HepG2 (cell line): ENCODE measurements at regions not wholly inside any gene's neighbourhood (a gene's known extent, or its start where the extent isn't known, plus 50 kb on each side); places are given as distances from the start of the nearest gene placed in this dataset.
"Not testable (repeated sequence)": the region's sequence is repeated elsewhere in the genome, so short reads cannot be mapped to it uniquely, and the experiment has no call there.

Source experiments
- ATAC-seq: fragments of 200-7000 bp; cut with Tn5 transposase; 3 replicates; pipeline ENCODE4 v1.9.1; 2020; ENCODE audit warnings: mild to moderate bottlenecking, moderate library complexity
- BruUV-seq: library from RNA; stranded (reverse); fragments of 400-500 nt; replicated peaks from 2 replicates; lab custom pipeline; 2021; lab: Mats Ljungman, UMichigan
- CTCF ChIA-PET: fragments of 300-600 bp; formaldehyde crosslinking; extraction: SDS; loops from one replicate; lab custom pipeline; 2021; ENCODE audit warnings: low total read pairs, inconsistent platforms, low intra/inter-chr PET ratio; lab: Yijun Ruan, JAX
- POLR2A ChIA-PET: fragments of 350-600 bp; sonication (Branson Sonifier 250); formaldehyde crosslinking; loops from one replicate; lab custom pipeline; 2020; ENCODE audit warnings: antibody characterized with exemption, inconsistent platforms; lab: Yijun Ruan, JAX
- DNase-seq: peaks from one replicate; pipeline ENCODE4 v3.0.0-alpha.2; 2015; ENCODE audit warnings: low spot score
- FAIRE-seq: peaks from 3 replicates; lab custom pipeline; 2011; peaks lifted over from hg19 to GRCh38; lab: Jason Lieb, UNC
- H2AFZ ChIP-seq: one replicate; pipeline ENCODE4 v1.6.1; 2011; ENCODE audit warnings: low read length, inconsistent platforms
- H3K27ac ChIP-seq: fragments of 300-600 bp; 3 replicates; pipeline ENCODE4 v1.8.0; 2011; ENCODE audit warnings: mixed run types, mild to moderate bottlenecking, mixed read lengths, low read length, inconsistent platforms; ENCODE audit not compliant: insufficient read depth; ENCODE audit errors: extremely low read length
- H3K27me3 ChIP-seq, 2 experiments: fragments of 200-600 bp in 1 of 2; 2 replicates in 1 of 2; 3 replicates in 1 of 2; pipeline versions ENCODE4 v1.6.0 to v1.8.0; 2011; ENCODE audit warnings: low read length in 2 of 2, mild to moderate bottlenecking in 2 of 2, moderate library complexity in 2 of 2, inconsistent platforms in 1 of 2; ENCODE audit not compliant: insufficient read depth in 2 of 2, control insufficient read depth in 1 of 2
- H3K36me3 ChIP-seq, 2 experiments: fragments of 200-600 bp in 1 of 2; replicated peaks in 1 of 2; 2 replicates in 1 of 2; 3 replicates in 1 of 2; pipeline versions ENCODE4 v1.5.1 to v1.8.0; 2011; ENCODE audit warnings: low read length in 2 of 2, inconsistent platforms in 1 of 2; ENCODE audit not compliant: insufficient read depth in 2 of 2, control insufficient read depth in 1 of 2
- H3K4me1 ChIP-seq: 2 replicates; pipeline ENCODE4 v1.5.1; 2012; ENCODE audit warnings: low read length, inconsistent platforms; ENCODE audit not compliant: insufficient read depth
- H3K4me2 ChIP-seq: 2 replicates; pipeline ENCODE4 v1.6.0; 2011; ENCODE audit warnings: low read depth, low read length, inconsistent platforms
- H3K4me3 ChIP-seq, 3 experiments: fragments of 200-600 bp in 1 of 3; sonication (generic), shearing (Covaris generic) in 1 of 3; replicated peaks in 1 of 3; 2 replicates each; pipeline ENCODE4 v1.5.1; 2011 to 2016; ENCODE audit warnings: low read length in 3 of 3, inconsistent platforms in 2 of 3, low read depth in 2 of 3, mild to moderate bottlenecking in 2 of 3, control low read depth in 1 of 3, mixed read lengths in 1 of 3; ENCODE audit not compliant: insufficient read depth in 1 of 3
- H3K79me2 ChIP-seq: one replicate; pipeline ENCODE4 v1.6.1; 2011; ENCODE audit warnings: low read length, inconsistent platforms; ENCODE audit not compliant: insufficient read depth
- H3K9ac ChIP-seq: 2 replicates; pipeline ENCODE4 v1.6.0; 2011; ENCODE audit warnings: mild to moderate bottlenecking, low read depth, low read length, inconsistent platforms; ENCODE audit not compliant: insufficient read depth
- H3K9me3 ChIP-seq: 2 replicates; pipeline ENCODE4 v1.5.1; 2012; ENCODE audit warnings: mild to moderate bottlenecking, low read length
- H4K20me1 ChIP-seq: 2 replicates; pipeline ENCODE4 v1.6.0; 2011; ENCODE audit warnings: inconsistent platforms, mild to moderate bottlenecking, low read length, moderate library complexity; ENCODE audit not compliant: insufficient read depth
- MTA3 ChIP-seq: sonication (generic); formaldehyde crosslinking; IDR thresholded peaks from 2 replicates; pipeline ENCODE4 v1.4.0; 2020; ENCODE audit warnings: missing genetic modification reagents
- NFATC3 ChIP-seq: sonication (generic); formaldehyde crosslinking; IDR thresholded peaks from 2 replicates; pipeline ENCODE4 v1.5.1; 2020; ENCODE audit warnings: mild to moderate bottlenecking, missing genetic modification reagents
- RFX1 ChIP-seq: fragments of 450-650 bp; IDR thresholded peaks from 2 replicates; pipeline ENCODE4 v1.6.1; 2017
- SAFB2 ChIP-seq: sonication (generic); formaldehyde crosslinking; IDR thresholded peaks from 2 replicates; pipeline ENCODE4 v1.5.1; 2020; ENCODE audit warnings: missing genetic modification reagents, low read depth, mild to moderate bottlenecking, borderline replicate concordance
- STAG1 ChIP-seq: sonication (generic); formaldehyde crosslinking; IDR thresholded peaks from 2 replicates; pipeline ENCODE4 v1.4.0; 2020; ENCODE audit warnings: missing genetic modification reagents
- ZNF563 ChIP-seq: sonication (generic); formaldehyde crosslinking; IDR thresholded peaks from 2 replicates; pipeline ENCODE4 v1.8.0; 2022; ENCODE audit warnings: mild to moderate bottlenecking, moderate library complexity, missing genetic modification reagents
- ZNF776 ChIP-seq: sonication (generic); formaldehyde crosslinking; IDR thresholded peaks from 2 replicates; pipeline ENCODE4 v1.4.0; 2020; ENCODE audit warnings: mild to moderate bottlenecking, missing genetic modification reagents
- WGBS: methylation state at CpG from one replicate; pipeline ENCODE4 v1.1.6; 2017; ENCODE audit warnings: low lambda C conversion rate; 5-methylcytosine and 5-hydroxymethylcytosine counted together
- in situ Hi-C: cut with HindIII; loops from 2 replicates; pipeline ENCODE4 v1.10.0; 2017; ENCODE audit warnings: low pct_unique_long_range_greater_than_20kb; ENCODE audit not compliant: extremely low pct_ligation_motif_present
- intact Hi-C: fragments of 100-400 bp; cut with micrococcal nuclease; formaldehyde crosslinking; loops from one replicate; pipeline ENCODE4 v1.10.0; 2022; ENCODE audit not compliant: unreplicated experiment
- TF ChIP-seq, protein P1 (sequence below): sonication (generic); formaldehyde crosslinking; IDR thresholded peaks from 2 replicates; pipeline ENCODE4 v1.8.0; 2022; ENCODE audit warnings: missing genetic modification reagents, mild to moderate bottlenecking, inconsistent platforms, borderline replicate concordance
- TF ChIP-seq, protein P2 (sequence below): sonication (generic); formaldehyde crosslinking; IDR thresholded peaks from 2 replicates; pipeline ENCODE4 v1.5.0; 2020; ENCODE audit warnings: mild to moderate bottlenecking, missing genetic modification reagents, moderate library complexity

DNA sequence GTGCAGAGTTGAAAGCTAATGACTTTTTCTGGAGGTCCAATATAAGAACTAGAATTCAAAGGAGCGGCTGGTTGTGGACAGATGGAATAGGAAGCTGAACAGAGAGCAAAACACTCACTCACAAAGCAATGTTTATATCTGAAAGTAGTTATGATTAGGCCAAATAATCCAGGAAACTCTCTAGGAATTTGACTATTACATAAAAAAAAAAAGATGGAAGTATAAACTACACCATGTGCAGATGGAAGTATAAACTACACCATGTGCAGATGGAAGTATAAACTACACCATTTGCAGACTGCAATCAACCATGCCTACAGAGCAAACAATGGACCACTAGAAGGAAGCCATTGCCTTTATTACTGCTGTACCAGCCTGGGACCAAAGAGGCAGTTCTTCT lies 771.1 kb downstream of the BRINP3 start:
- in situ Hi-C loops = no loop called here
- FAIRE-seq (no peak), DNase-seq (no peak), ATAC-seq (no peak)
- 13% methylated on average over 1 of the region's 1 CpG for WGBS
- no peaks in the 10 kb centered on the region for H4K20me1 ChIP-seq
- H3K4me3 ChIP-seq = no peak overlapping the region
- BruUV-seq = no TSS peak
- intact Hi-C loops = no loop called here
- no peaks in the 10 kb centered on the region for H3K79me2 ChIP-seq
- no peaks in the 10 kb centered on the region for H3K4me1 ChIP-seq
- H3K9ac ChIP-seq = no peak overlapping the region
- no peak for TF ChIP-seq NFATC3 (CRISPR knock-in tag)
- no peak for TF ChIP-seq RFX1
- H3K9me3 ChIP-seq = peaks cover 7% of the 10 kb centered on the region; the same call in 1 of the 2 replicates
- no peak overlapping the region for H3K27ac ChIP-seq
- CTCF ChIA-PET = no interaction called here
- H3K4me2 ChIP-seq = no peak overlapping the region
- POLR2A ChIA-PET = no interaction called here
- no peaks in the 10 kb centered on the region for H3K36me3 ChIP-seq
- no peak overlapping the region for H2AFZ ChIP-seq
- no peaks in the 10 kb centered on the region for H3K27me3 ChIP-seq

DNA sequence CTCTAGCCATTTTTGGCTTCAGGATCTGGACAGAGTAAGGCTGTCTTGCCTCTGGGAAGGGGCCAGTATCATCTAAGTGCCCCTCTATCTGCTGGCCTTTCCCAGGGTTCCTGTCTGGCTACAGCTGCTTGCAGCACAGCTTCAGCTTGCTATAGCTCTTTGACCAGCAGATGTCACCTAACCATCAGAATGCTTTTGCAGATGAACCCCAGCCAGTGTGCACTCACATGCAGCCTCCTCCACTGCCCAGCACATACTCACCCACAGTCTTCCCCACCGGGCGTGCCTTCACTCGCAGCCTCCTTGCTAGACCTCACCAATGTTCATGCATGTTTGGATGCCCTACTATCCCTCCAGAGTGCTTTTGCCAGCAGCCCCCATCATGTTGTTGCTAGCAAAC lies 769.0 kb downstream of the BRINP3 start:
- BruUV-seq = no TSS peak
- H2AFZ ChIP-seq = no peak overlapping the region
- 11% methylated on average over 3 of the region's 3 CpGs for WGBS
- TF ChIP-seq, protein P1, sequence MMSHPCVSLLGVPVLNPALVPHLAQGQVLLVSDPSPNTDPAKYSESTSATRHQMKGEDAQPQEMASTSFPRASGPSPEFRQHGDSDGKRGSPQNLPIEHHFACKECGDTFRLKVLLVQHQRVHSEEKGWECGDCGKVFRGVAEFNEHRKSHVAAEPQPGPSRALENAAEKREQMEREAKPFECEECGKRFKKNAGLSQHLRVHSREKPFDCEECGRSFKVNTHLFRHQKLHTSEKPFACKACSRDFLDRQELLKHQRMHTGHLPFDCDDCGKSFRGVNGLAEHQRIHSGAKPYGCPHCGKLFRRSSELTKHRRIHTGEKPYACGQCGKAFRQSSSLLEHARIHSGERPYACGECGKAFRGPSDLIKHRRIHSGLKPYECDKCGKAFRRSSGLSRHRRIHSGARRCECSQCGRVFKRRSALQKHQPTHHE = no peak
- TF ChIP-seq, protein P2, sequence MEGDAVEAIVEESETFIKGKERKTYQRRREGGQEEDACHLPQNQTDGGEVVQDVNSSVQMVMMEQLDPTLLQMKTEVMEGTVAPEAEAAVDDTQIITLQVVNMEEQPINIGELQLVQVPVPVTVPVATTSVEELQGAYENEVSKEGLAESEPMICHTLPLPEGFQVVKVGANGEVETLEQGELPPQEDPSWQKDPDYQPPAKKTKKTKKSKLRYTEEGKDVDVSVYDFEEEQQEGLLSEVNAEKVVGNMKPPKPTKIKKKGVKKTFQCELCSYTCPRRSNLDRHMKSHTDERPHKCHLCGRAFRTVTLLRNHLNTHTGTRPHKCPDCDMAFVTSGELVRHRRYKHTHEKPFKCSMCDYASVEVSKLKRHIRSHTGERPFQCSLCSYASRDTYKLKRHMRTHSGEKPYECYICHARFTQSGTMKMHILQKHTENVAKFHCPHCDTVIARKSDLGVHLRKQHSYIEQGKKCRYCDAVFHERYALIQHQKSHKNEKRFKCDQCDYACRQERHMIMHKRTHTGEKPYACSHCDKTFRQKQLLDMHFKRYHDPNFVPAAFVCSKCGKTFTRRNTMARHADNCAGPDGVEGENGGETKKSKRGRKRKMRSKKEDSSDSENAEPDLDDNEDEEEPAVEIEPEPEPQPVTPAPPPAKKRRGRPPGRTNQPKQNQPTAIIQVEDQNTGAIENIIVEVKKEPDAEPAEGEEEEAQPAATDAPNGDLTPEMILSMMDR (CRISPR knock-in tag) = peak; percentile 37
- TF ChIP-seq MTA3 (CRISPR knock-in tag) (no peak), SAFB2 (CRISPR knock-in tag) (no peak), STAG1 (CRISPR knock-in tag) (peak; percentile 21; the same call in 1 of the 2 replicates), ZNF563 (CRISPR knock-in tag) (peak; percentile 94), ZNF776 (CRISPR knock-in tag) (no peak)
- TF ChIP-seq, all 625 proteins: peak for 3
- no peaks in the 10 kb centered on the region for H3K27me3 ChIP-seq
- H3K36me3 ChIP-seq = no peaks in the 10 kb centered on the region
- no peak overlapping the region for H3K4me3 ChIP-seq
- DNase-seq (no peak), ATAC-seq (peak; percentile 64), FAIRE-seq (no peak)
- intact Hi-C loops (no loop called here), in situ Hi-C loops (no loop called here)
- ChIA-PET POLR2A (no interaction called here), CTCF (no interaction called here)
- H3K9ac ChIP-seq = no peak overlapping the region
- H3K4me1 ChIP-seq = no peaks in the 10 kb centered on the region
- peaks cover 7% of the 10 kb centered on the region; the same call in 1 of the 2 replicates for H3K9me3 ChIP-seq
- no peaks in the 10 kb centered on the region for H3K79me2 ChIP-seq
- H3K4me2 ChIP-seq = no peak overlapping the region
- no peak overlapping the region for H3K27ac ChIP-seq
- no peaks in the 10 kb centered on the region for H4K20me1 ChIP-seq

DNA sequence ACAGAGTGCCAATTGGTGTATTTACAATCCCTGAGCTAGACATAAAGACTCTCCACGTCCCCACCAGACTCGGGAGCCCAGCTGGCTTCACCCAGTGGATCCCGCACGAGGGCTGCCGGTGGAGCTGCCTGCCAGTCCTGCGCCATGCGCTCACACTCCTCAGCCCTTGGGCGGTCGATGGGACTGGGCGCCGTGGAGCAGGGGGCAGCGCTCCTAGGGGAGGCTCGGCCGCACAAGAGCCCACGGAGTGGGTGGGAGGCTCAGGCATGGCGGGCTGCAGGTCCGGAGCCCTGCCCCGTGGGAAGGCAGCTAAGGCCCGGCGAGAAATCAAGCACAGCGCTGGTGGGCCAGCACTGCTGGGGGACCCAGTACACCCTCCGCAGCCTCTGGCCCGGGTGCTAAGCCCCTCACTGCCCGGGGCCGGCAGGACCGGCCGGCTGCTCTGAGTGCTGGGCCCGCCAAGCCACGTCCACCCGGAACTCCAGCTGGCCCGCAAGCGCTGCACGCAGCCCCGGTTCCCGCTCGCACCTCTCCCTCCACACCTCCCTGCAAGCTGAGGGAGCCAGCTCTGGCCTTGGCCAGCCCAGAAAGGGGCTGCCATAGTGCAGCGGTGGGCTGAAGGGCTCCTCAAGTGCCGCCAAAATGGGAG lies 759.4 kb downstream of the BRINP3 start:
- BruUV-seq, ATAC-seq, CTCF ChIA-PET, H3K9me3 ChIP-seq, H3K9ac ChIP-seq, H3K27me3 ChIP-seq, intact Hi-C loops, H3K79me2 ChIP-seq, in situ Hi-C loops, H3K4me2 ChIP-seq, H3K4me3 ChIP-seq, H4K20me1 ChIP-seq, POLR2A ChIA-PET, DNase-seq, H3K27ac ChIP-seq, H3K4me1 ChIP-seq, H3K36me3 ChIP-seq, H2AFZ ChIP-seq, FAIRE-seq: not testable (repeated sequence)
- 61% methylated on average over 10 of the region's 38 CpGs for WGBS
